Stimulated activated CD8-positive, alpha-beta memory T cell treated with anti-CD3 and anti-CD28 coated beads, Interleukin-7, amount 100 ng/mL, for 4 hours (primary cell): ENCODE measurements at regions not wholly inside any gene's neighbourhood (a gene's known extent, or its start where the extent isn't known, plus 50 kb on each side); places are given as distances from the start of the nearest gene placed in this dataset.
"Not testable (repeated sequence)": the region's sequence is repeated elsewhere in the genome, so short reads cannot be mapped to it uniquely, and the experiment has no call there.

ENCODE experiments used
- DNase-seq, 2 donors: peaks; one replicate each; pipeline ENCODE4 v3.0.0-alpha.2; 2020; ENCODE audit warnings: low read depth in 2 of 2

- no peak for DNase-seq
These were observed 509.2 kb downstream of the FRK start for GRCh38 chr6:115551527-115551926.

GRCh38 chr6:115545672-115545986, 515.1 kb downstream of the FRK start:
- no peak for DNase-seq

GRCh38 chr6:115544765-115545671, 515.7 kb downstream of the FRK start:
- DNase-seq = no peak

- no peak for DNase-seq
These were observed 520.4 kb downstream of the FRK start for GRCh38 chr6:115540077-115540869.

- DNase-seq = no peak
These were observed 521.2 kb downstream of the FRK start for GRCh38 chr6:115539531-115539930.

- no peak for DNase-seq
These were observed 535.9 kb downstream of the FRK start for GRCh38 chr6:115524821-115525220.

GRCh38 chr6:115521747-115522146, 538.9 kb downstream of the FRK start:
- DNase-seq = not testable (repeated sequence)

GRCh38 chr6:115514656-115515055, 546.0 kb downstream of the FRK start:
- no peak for DNase-seq

- no peak for DNase-seq
These were observed 547.8 kb downstream of the FRK start for GRCh38 chr6:115512923-115513322.

- no peak for DNase-seq
These were observed 548.9 kb downstream of the FRK start for GRCh38 chr6:115511771-115512170.

GRCh38 chr6:115502432-115502831, 558.3 kb downstream of the FRK start:
- not testable (repeated sequence) for DNase-seq

- no peak for DNase-seq
These were observed 565.5 kb downstream of the FRK start for GRCh38 chr6:115495184-115495583.

- DNase-seq = no peak
These were observed 573.4 kb downstream of the FRK start for GRCh38 chr6:115487331-115487730.

- DNase-seq = no peak
These were observed 575.3 kb downstream of the FRK start for GRCh38 chr6:115485400-115485799.

- DNase-seq = not testable (repeated sequence)
These were observed 580.1 kb downstream of the FRK start for GRCh38 chr6:115480543-115480942.

- DNase-seq = no peak
These were observed 586.1 kb downstream of the FRK start for GRCh38 chr6:115474443-115475041.

GRCh38 chr6:115468272-115469005, 592.3 kb downstream of the FRK start:
- no peak for DNase-seq

GRCh38 chr6:115467726-115468125, 593.0 kb downstream of the FRK start:
- DNase-seq = no peak

GRCh38 chr6:115460913-115461312, 599.8 kb downstream of the FRK start:
- no peak for DNase-seq

GRCh38 chr6:115456848-115457247, 603.8 kb downstream of the FRK start:
- DNase-seq = no peak

- DNase-seq = no peak
These were observed 616.7 kb downstream of the FRK start for GRCh38 chr6:115443825-115444478.
